SK-N-SH treated with all-trans-retinoic acid at 6 μM for 48 hours (cell line): ENCODE measurements at regions not wholly inside any gene's neighbourhood (a gene's known extent, or its start where the extent isn't known, plus 50 kb on each side); places are given as distances from the start of the nearest gene placed in this dataset.

Experiments used
- CREB5 ChIP-seq: fragments of 250-450 bp; sonication (Bioruptor Pico); IDR thresholded peaks from 2 replicates; pipeline ENCODE4 v1.5.1; 2020; ENCODE audit warnings: low read depth, mild to moderate bottlenecking, moderate library complexity
- CSRNP3 ChIP-seq: fragments of 250-450 bp; sonication (Bioruptor Pico); IDR thresholded peaks from 2 replicates; pipeline ENCODE4 v1.5.1; 2021; ENCODE audit warnings: mild to moderate bottlenecking, moderate library complexity
- ESRRG ChIP-seq: fragments of 250-450 bp; sonication (Bioruptor Pico); IDR thresholded peaks from 2 replicates; pipeline ENCODE4 v1.6.1; 2021; ENCODE audit warnings: mild to moderate bottlenecking
- OSR1 ChIP-seq: fragments of 250-450 bp; sonication (Bioruptor Pico); IDR thresholded peaks from 2 replicates; pipeline ENCODE4 v1.8.0; 2022; ENCODE audit warnings: moderate library complexity, mild to moderate bottlenecking, inconsistent platforms
- RARB ChIP-seq: fragments of 250-450 bp; sonication (Bioruptor Pico); IDR thresholded peaks from 2 replicates; pipeline ENCODE4 v1.8.0; 2021; ENCODE audit warnings: mild to moderate bottlenecking, moderate library complexity
- TOX ChIP-seq: fragments of 250-450 bp; sonication (Bioruptor Pico); IDR thresholded peaks from 2 replicates; pipeline ENCODE4 v1.8.0; 2021; ENCODE audit warnings: mild to moderate bottlenecking, moderate library complexity, borderline replicate concordance
- ZFP3 ChIP-seq: fragments of 250-450 bp; sonication (Bioruptor Pico); IDR thresholded peaks from 2 replicates; pipeline ENCODE4 v1.5.0; 2020; ENCODE audit warnings: mild to moderate bottlenecking, moderate library complexity
- ZFP30 ChIP-seq: fragments of 450-650 bp; formaldehyde crosslinking; IDR thresholded peaks from 2 replicates; pipeline ENCODE4 v1.5.0; 2022; ENCODE audit warnings: mild to moderate bottlenecking, moderate library complexity
- ZNF8 ChIP-seq: fragments of 450-650 bp; formaldehyde crosslinking; IDR thresholded peaks from 2 replicates; pipeline ENCODE4 v1.5.0; 2020; ENCODE audit warnings: mild to moderate bottlenecking, moderate library complexity

DNA sequence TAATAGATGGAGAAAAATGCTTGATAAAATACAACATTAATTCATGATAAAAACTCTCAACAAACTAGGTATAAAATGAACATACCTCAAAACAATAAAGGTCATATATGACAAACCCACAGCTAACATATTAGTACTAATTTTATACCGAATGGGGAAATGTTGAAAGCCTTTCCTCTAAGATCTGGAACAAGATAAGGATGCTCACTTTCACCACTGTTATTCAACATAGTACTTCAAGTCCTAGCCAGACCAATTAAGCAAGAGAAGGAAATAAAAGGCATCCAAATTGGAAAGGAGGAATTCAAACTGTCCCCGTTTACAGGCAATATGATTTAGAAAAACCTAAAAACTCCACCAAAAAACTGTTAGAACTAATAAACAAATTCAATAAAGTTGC is 61.5 kb upstream of the CTIF start:
- TF ChIP-seq CREB5 (no peak), RARB (CRISPR knock-in tag) (no peak), TOX (CRISPR knock-in tag) (no peak), ZNF8 (CRISPR knock-in tag) (no peak), ZFP3 (CRISPR knock-in tag) (no peak), ESRRG (no peak), OSR1 (CRISPR knock-in tag) (no peak), CSRNP3 (no peak), ZFP30 (CRISPR knock-in tag) (no peak)
